Fibroblast of mammary gland (primary cell): ENCODE measurements at regions not wholly inside any gene's neighbourhood (a gene's known extent, or its start where the extent isn't known, plus 50 kb on each side); places are given as distances from the start of the nearest gene placed in this dataset.

ENCODE experiments used
- DNase-seq: peaks from one replicate; pipeline ENCODE4 v3.0.0-alpha.2; 2010; ENCODE audit warnings: low read depth
- H3K4me3 ChIP-seq: 2 replicates; pipeline ENCODE4 v1.5.1; 2011; ENCODE audit warnings: low read depth, mild to moderate bottlenecking, low read length, moderate library complexity; ENCODE audit not compliant: control insufficient read depth
- CTCF ChIP-seq: conservative IDR thresholded peaks from 2 replicates; pipeline ENCODE4 v1.5.1; 2011; ENCODE audit warnings: low read depth, low read length, inconsistent platforms; ENCODE audit not compliant: control insufficient read depth, insufficient read depth

GRCh38 chr2:193270816-193271215 is 1076.1 kb upstream of the TMEFF2 start:
- no peak for DNase-seq
- H3K4me3 ChIP-seq, result no peak overlapping the region
- TF ChIP-seq CTCF, result no peak

- H3K4me3 ChIP-seq, result no peak overlapping the region
- TF ChIP-seq CTCF, result no peak
- no peak for DNase-seq
These were observed 1072.8 kb upstream of the TMEFF2 start for GRCh38 chr2:193267496-193268002.

GRCh38 chr2:193253014-193253530 is 1058.3 kb upstream of the TMEFF2 start:
- no peak for DNase-seq
- no peak for TF ChIP-seq CTCF
- H3K4me3 ChIP-seq, result no peak overlapping the region

- TF ChIP-seq CTCF, result no peak
- no peak for DNase-seq
- H3K4me3 ChIP-seq, result no peak overlapping the region
These were observed 1057.2 kb upstream of the TMEFF2 start for GRCh38 chr2:193251909-193252308.

GRCh38 chr2:193250389-193250788 is 1055.7 kb upstream of the TMEFF2 start:
- TF ChIP-seq CTCF, result no peak
- DNase-seq, result no peak
- H3K4me3 ChIP-seq, result no peak overlapping the region

GRCh38 chr2:193240752-193241151 is 1046.0 kb upstream of the TMEFF2 start:
- DNase-seq, result no peak
- TF ChIP-seq CTCF, result no peak
- H3K4me3 ChIP-seq, result no peak overlapping the region

- no peak for TF ChIP-seq CTCF
- no peak for DNase-seq
These were observed 1036.9 kb upstream of the TMEFF2 start for GRCh38 chr2:193231634-193232033.

More at GRCh38 chr2:193231634-193232033, 1036.9 kb upstream of the TMEFF2 start:
- no peak overlapping the region for H3K4me3 ChIP-seq
